GM12878 (cell line): ENCODE measurements at regions not wholly inside any gene's neighbourhood (a gene's known extent, or its start where the extent isn't known, plus 50 kb on each side); places are given as distances from the start of the nearest gene placed in this dataset.

Experiments
- BCL11A ChIP-seq: IDR thresholded peaks from 2 replicates; pipeline ENCODE4 v1.6.1; 2011; ENCODE audit warnings: low read depth, low read length
- HCFC1 ChIP-seq: fragments of 150-350 bp; IDR thresholded peaks from 2 replicates; pipeline ENCODE4 v1.6.1; 2014; ENCODE audit warnings: low read length
- HSF1 ChIP-seq: fragments of 150-350 bp; IDR thresholded peaks from 2 replicates; pipeline ENCODE4 v1.6.1; 2014; ENCODE audit warnings: mild to moderate bottlenecking, low read depth, low read length
- JUND ChIP-seq: IDR thresholded peaks from 2 replicates; pipeline ENCODE4 v1.6.1; 2012; ENCODE audit warnings: low read depth, mild to moderate bottlenecking, low read length, improper control_type of control experiment, moderate library complexity
- KDM1A ChIP-seq: fragments of 200-600 bp; sonication (generic); IDR thresholded peaks from 2 replicates; pipeline ENCODE4 v1.6.1; 2016; ENCODE audit warnings: borderline replicate concordance
- LARP7 ChIP-seq: fragments of 450-650 bp; IDR thresholded peaks from 2 replicates; pipeline ENCODE4 v1.6.1; 2017; ENCODE audit warnings: mild to moderate bottlenecking
- NFIC ChIP-seq: IDR thresholded peaks from 2 replicates; pipeline ENCODE4 v1.6.1; 2012; ENCODE audit warnings: low read depth, mild to moderate bottlenecking, inconsistent platforms, low read length, moderate library complexity
- NFXL1 ChIP-seq: fragments of 450-650 bp; IDR thresholded peaks from 2 replicates; pipeline ENCODE4 v1.6.1; 2017; ENCODE audit warnings: antibody characterized with exemption, mild to moderate bottlenecking, borderline replicate concordance
- NRF1 ChIP-seq: conservative IDR thresholded peaks from 2 replicates; pipeline ENCODE4 v1.6.1; 2011; ENCODE audit warnings: mild to moderate bottlenecking, low read depth, low read length, improper control_type of control experiment
- PML ChIP-seq: IDR thresholded peaks from 2 replicates; pipeline ENCODE4 v1.6.1; 2012; ENCODE audit warnings: low read length, inconsistent platforms
- POLR2AphosphoS2 ChIP-seq: IDR thresholded peaks from 2 replicates; pipeline ENCODE4 v1.6.1; 2011; ENCODE audit warnings: low read depth, mild to moderate bottlenecking, low read length, improper control_type of control experiment, moderate library complexity
- RUNX3 ChIP-seq: IDR thresholded peaks from 2 replicates; pipeline ENCODE4 v1.6.1; 2012; ENCODE audit warnings: low read length, inconsistent platforms
- STAT1 ChIP-seq: fragments of 450-650 bp; conservative IDR thresholded peaks from 2 replicates; pipeline ENCODE4 v1.6.1; 2014; ENCODE audit warnings: antibody characterized with exemption, mild to moderate bottlenecking
- SUPT20H ChIP-seq: IDR thresholded peaks from 2 replicates; pipeline ENCODE4 v1.6.1; 2011; ENCODE audit warnings: low read depth, mild to moderate bottlenecking, low read length, moderate library complexity, borderline replicate concordance; ENCODE audit not compliant: control insufficient read depth
- ZBTB40 ChIP-seq: fragments of 450-650 bp; IDR thresholded peaks from 2 replicates; pipeline ENCODE4 v1.6.1; 2016; ENCODE audit warnings: mild to moderate bottlenecking, moderate library complexity, borderline replicate concordance
- TF ChIP-seq, protein P1 (sequence below): IDR thresholded peaks from 2 replicates; pipeline ENCODE4 v1.6.1; 2012; ENCODE audit warnings: improper control_type of control experiment, low read depth, low read length; ENCODE audit not compliant: insufficient replicate concordance
- TF ChIP-seq, protein P2 (sequence below): fragments of 450-650 bp; IDR thresholded peaks from 2 replicates; pipeline ENCODE4 v1.6.1; 2017; ENCODE audit warnings: mild to moderate bottlenecking, moderate library complexity

GRCh38 chr14:50041980-50042379 is 74.4 kb downstream of the VCPKMT start (continued):
- TF ChIP-seq, protein P1, sequence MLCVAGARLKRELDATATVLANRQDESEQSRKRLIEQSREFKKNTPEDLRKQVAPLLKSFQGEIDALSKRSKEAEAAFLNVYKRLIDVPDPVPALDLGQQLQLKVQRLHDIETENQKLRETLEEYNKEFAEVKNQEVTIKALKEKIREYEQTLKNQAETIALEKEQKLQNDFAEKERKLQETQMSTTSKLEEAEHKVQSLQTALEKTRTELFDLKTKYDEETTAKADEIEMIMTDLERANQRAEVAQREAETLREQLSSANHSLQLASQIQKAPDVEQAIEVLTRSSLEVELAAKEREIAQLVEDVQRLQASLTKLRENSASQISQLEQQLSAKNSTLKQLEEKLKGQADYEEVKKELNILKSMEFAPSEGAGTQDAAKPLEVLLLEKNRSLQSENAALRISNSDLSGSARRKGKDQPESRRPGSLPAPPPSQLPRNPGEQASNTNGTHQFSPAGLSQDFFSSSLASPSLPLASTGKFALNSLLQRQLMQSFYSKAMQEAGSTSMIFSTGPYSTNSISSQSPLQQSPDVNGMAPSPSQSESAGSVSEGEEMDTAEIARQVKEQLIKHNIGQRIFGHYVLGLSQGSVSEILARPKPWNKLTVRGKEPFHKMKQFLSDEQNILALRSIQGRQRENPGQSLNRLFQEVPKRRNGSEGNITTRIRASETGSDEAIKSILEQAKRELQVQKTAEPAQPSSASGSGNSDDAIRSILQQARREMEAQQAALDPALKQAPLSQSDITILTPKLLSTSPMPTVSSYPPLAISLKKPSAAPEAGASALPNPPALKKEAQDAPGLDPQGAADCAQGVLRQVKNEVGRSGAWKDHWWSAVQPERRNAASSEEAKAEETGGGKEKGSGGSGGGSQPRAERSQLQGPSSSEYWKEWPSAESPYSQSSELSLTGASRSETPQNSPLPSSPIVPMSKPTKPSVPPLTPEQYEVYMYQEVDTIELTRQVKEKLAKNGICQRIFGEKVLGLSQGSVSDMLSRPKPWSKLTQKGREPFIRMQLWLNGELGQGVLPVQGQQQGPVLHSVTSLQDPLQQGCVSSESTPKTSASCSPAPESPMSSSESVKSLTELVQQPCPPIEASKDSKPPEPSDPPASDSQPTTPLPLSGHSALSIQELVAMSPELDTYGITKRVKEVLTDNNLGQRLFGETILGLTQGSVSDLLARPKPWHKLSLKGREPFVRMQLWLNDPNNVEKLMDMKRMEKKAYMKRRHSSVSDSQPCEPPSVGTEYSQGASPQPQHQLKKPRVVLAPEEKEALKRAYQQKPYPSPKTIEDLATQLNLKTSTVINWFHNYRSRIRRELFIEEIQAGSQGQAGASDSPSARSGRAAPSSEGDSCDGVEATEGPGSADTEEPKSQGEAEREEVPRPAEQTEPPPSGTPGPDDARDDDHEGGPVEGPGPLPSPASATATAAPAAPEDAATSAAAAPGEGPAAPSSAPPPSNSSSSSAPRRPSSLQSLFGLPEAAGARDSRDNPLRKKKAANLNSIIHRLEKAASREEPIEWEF, result no peak
- TF ChIP-seq STAT1, result no peak
- TF ChIP-seq KDM1A, result no peak
- TF ChIP-seq, protein P2, sequence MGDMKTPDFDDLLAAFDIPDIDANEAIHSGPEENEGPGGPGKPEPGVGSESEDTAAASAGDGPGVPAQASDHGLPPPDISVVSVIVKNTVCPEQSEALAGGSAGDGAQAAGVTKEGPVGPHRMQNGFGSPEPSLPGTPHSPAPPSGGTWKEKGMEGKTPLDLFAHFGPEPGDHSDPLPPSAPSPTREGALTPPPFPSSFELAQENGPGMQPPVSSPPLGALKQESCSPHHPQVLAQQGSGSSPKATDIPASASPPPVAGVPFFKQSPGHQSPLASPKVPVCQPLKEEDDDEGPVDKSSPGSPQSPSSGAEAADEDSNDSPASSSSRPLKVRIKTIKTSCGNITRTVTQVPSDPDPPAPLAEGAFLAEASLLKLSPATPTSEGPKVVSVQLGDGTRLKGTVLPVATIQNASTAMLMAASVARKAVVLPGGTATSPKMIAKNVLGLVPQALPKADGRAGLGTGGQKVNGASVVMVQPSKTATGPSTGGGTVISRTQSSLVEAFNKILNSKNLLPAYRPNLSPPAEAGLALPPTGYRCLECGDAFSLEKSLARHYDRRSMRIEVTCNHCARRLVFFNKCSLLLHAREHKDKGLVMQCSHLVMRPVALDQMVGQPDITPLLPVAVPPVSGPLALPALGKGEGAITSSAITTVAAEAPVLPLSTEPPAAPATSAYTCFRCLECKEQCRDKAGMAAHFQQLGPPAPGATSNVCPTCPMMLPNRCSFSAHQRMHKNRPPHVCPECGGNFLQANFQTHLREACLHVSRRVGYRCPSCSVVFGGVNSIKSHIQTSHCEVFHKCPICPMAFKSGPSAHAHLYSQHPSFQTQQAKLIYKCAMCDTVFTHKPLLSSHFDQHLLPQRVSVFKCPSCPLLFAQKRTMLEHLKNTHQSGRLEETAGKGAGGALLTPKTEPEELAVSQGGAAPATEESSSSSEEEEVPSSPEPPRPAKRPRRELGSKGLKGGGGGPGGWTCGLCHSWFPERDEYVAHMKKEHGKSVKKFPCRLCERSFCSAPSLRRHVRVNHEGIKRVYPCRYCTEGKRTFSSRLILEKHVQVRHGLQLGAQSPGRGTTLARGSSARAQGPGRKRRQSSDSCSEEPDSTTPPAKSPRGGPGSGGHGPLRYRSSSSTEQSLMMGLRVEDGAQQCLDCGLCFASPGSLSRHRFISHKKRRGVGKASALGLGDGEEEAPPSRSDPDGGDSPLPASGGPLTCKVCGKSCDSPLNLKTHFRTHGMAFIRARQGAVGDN, result no peak
- TF ChIP-seq BCL11A, result no peak
- TF ChIP-seq NFXL1, result no peak
- no peak for TF ChIP-seq NRF1
- TF ChIP-seq HCFC1, result no peak
- no peak for TF ChIP-seq LARP7
- no peak for TF ChIP-seq HSF1
- TF ChIP-seq POLR2AphosphoS2, result no peak
- TF ChIP-seq RUNX3, result no peak
- TF ChIP-seq JUND, result no peak
- TF ChIP-seq ZBTB40, result no peak
- TF ChIP-seq NFIC, result no peak
- no peak for TF ChIP-seq PML
- no peak for TF ChIP-seq SUPT20H
